ENCODE measurements at regions not wholly inside any gene's neighbourhood (a gene's known extent, or its start where the extent isn't known, plus 50 kb on each side); places are given as distances from the start of the nearest gene placed in this dataset.

GRCh38 chr6:147095316-147095715 is 108.9 kb upstream of the STXBP5 start:
- intact Hi-C loops (cut with DNase I), result no loop called here
- DNase-seq (ENCODE audit: low spot score), result no peak

DNA sequence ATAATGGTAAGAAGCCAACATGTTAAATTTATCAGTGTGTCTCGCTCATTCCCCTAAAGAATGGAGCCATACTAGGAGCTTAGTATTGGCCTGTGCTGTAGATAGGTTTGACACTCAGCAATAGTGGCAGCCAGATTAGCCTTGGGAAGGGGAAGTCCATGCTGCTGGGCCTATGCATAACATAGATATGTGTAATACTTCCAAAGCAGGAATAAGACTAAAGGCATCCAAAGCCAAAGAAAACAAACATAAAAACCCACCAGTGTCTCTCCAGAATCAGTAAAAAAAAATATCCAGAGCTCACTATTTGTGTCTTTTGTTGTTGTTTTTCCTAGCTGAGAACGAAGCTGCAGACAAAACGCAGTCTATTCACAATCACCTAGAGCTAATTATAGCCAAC is 104.2 kb upstream of the STXBP5 start:
- no peak for DNase-seq (ENCODE audit: low spot score)
- intact Hi-C loops (cut with DNase I), result no loop called here

GRCh38 chr6:147103007-147103406 is 101.2 kb upstream of the STXBP5 start:
- no peak for DNase-seq (ENCODE audit: low spot score)
- intact Hi-C loops (cut with DNase I), result no loop called here

DNA sequence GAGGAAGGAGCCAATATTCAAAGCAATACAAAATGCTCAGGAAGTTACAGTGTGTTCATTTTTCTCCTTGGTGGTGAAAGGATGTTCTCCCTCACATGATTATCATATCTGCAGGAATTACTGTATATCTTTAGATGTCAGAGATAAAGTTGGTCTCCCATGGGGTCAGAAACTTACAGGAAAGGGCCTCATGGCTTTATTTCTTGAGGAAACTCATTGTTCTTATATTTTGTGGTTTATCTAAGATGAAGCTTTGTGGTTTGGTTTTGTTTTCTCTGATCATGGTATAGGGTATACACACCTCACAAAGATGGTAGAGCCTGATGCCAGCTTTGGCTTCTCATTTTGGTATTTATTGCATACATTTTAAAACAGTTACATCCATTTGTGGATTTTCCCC is 100.5 kb upstream of the STXBP5 start:
- no peak for DNase-seq (ENCODE audit: low spot score)
- intact Hi-C loops (cut with DNase I), result no loop called here

GRCh38 chr6:147105786-147106185 is 98.4 kb upstream of the STXBP5 start:
- intact Hi-C loops (cut with DNase I), result no loop called here
- DNase-seq (ENCODE audit: low spot score), result no peak

GRCh38 chr6:147106759-147107401 is 97.3 kb upstream of the STXBP5 start:
- intact Hi-C loops (cut with DNase I), result no loop called here
- DNase-seq (ENCODE audit: low spot score), result no peak

GRCh38 chr6:147108259-147108910 is 95.8 kb upstream of the STXBP5 start:
- intact Hi-C loops (cut with DNase I), result no loop called here

GRCh38 chr6:147109707-147110106 is 94.5 kb upstream of the STXBP5 start:
- no peak for DNase-seq (ENCODE audit: low spot score)
- intact Hi-C loops (cut with DNase I), result no loop called here

More at GRCh38 chr6:147108259-147108910, 95.8 kb upstream of the STXBP5 start:
- no peak for DNase-seq (ENCODE audit: low spot score)

- no peak for DNase-seq (ENCODE audit: low spot score)
- intact Hi-C loops (cut with DNase I), result no loop called here
Observed at GRCh38 chr6:147116056-147116455, 88.2 kb upstream of the STXBP5 start.

GRCh38 chr6:147117011-147117410 is 87.2 kb upstream of the STXBP5 start:
- intact Hi-C loops (cut with DNase I), result no loop called here
- DNase-seq (ENCODE audit: low spot score), result no peak

GRCh38 chr6:147117580-147117979 is 86.6 kb upstream of the STXBP5 start:
- no peak for DNase-seq (ENCODE audit: low spot score)

GRCh38 chr6:147119310-147119709 is 84.9 kb upstream of the STXBP5 start:
- no peak for DNase-seq (ENCODE audit: low spot score)
- intact Hi-C loops (cut with DNase I), result no loop called here

More at GRCh38 chr6:147117580-147117979, 86.6 kb upstream of the STXBP5 start:
- intact Hi-C loops (cut with DNase I), result no loop called here

GRCh38 chr6:147122823-147123222 is 81.4 kb upstream of the STXBP5 start:
- no peak for DNase-seq (ENCODE audit: low spot score)
- intact Hi-C loops (cut with DNase I), result no loop called here

- no peak for DNase-seq (ENCODE audit: low spot score)
- intact Hi-C loops (cut with DNase I), result no loop called here
Observed at GRCh38 chr6:147126618-147127022, 77.6 kb upstream of the STXBP5 start.

DNA sequence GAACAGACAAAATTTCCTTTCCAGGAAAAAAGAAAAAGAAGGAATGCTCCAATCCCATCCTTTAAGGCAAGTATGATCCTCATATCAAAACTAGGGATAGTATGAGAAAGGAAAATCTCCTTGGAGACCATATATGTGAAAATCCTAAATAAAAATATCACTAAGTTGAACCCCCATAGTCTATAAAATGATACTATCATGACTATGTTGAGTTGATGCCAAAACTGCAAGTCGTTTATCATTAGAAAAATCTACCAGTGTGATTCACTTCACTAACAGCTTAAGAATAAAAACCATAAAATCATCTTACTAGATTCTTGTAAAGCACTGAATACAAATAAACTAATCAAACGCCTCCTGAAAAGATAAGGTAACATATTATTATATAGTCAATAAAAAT is 76.6 kb upstream of the STXBP5 start:
- intact Hi-C loops (cut with DNase I), result no loop called here
- no peak for DNase-seq (ENCODE audit: low spot score)

DNA sequence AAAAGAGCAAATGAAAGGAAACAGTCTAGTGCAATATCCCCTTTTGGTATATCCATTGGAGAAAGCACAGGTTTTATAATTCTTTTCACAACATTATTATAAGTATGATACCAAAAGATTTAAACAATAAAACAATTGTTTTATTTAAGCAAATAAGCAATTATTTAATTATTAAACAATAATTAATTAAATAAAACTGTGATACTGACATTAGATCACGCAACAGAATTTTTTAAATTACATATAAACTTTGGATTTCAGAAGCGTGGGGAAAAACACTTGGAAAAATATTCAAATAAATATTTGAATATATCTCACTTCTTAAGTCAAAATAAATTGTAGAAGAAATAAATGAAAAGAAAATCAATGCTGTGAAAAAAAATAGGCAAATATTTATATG is 76.2 kb upstream of the STXBP5 start:
- intact Hi-C loops (cut with DNase I), result no loop called here
- no peak for DNase-seq (ENCODE audit: low spot score)

GRCh38 chr6:147131532-147132128 is 72.6 kb upstream of the STXBP5 start:
- intact Hi-C loops (cut with DNase I), result no loop called here
- no peak for DNase-seq (ENCODE audit: low spot score)

DNA sequence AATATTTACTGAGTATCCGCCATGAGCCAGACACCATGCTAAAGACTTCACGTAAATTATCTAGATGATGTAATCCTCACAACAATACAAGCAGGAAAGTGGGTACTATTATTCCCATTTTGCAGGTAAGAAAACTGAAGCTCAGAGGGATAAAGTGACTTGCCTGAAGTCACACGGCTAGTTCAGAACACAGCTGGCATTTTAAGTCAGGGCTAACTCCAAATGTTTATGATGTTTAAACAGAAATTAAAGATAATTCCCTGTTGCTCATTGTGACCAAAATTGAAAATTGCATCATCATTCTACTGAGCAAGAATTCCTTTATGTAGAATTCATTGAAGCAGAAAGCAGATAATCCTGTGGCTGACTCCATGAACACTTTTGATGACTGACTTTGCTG is 71.3 kb upstream of the STXBP5 start:
- no peak for DNase-seq (ENCODE audit: low spot score)
- intact Hi-C loops (cut with DNase I), result no loop called here

- intact Hi-C loops (cut with DNase I), result no loop called here
- no peak for DNase-seq (ENCODE audit: low spot score)
Observed at GRCh38 chr6:147133669-147134068, 70.5 kb upstream of the STXBP5 start.

DNA sequence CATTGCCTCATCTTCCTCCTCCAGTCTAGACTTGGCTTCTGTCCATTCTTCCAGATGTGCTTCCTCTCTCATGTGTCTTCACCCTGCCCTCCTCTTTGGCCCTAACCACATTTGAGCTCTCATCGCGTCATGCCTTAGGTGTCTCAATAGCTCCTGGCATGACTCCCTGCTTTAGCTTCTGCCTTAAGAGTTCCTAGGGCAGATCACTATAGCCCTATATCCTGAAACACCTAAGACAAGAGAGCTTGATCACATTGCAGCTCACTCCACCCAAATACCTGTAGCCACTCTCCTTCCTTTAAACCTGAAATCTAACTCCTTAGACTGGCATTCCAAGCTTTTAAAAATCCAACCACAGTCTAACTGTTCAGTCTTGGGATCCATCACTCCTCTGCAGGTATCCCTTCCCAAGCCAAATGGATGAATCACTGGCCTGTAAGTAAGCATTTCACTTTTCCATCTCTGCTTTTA is 69.0 kb upstream of the STXBP5 start:
- DNase-seq (ENCODE audit: low spot score), result no peak
- intact Hi-C loops (cut with DNase I), result no loop called here

DNA sequence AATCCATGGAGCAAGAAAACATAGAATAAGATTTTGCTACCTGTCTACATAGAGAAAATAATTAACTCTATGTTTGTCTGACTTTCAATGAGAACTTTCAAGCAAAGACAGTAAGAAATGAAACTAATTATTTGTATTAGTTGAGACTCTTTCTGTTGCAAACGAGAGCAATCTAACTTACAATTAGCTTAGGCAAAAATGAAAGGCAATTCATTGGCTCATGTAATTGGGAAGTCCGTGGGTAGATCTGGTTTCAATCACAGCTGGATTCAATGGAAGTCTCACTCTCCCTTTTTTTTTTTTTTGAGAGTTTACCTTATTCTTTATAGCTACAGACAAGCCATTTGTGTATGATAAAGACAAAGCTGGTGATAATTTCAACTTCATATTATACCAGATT is 68.2 kb upstream of the STXBP5 start:
- intact Hi-C loops (cut with DNase I), result no loop called here
- no peak for DNase-seq (ENCODE audit: low spot score)
